GM12873 (cell line): ENCODE measurements at regions not wholly inside any gene's neighbourhood (a gene's known extent, or its start where the extent isn't known, plus 50 kb on each side); places are given as distances from the start of the nearest gene placed in this dataset.

Experiments used
- CTCF ChIP-seq: IDR thresholded peaks from 2 replicates; pipeline ENCODE4 v1.5.1; 2012; ENCODE audit warnings: low read depth, mild to moderate bottlenecking, moderate library complexity, low read length, control low read depth; ENCODE audit not compliant: insufficient read depth; ENCODE audit errors: missing control alignments

- no peak for TF ChIP-seq CTCF
Observed at GRCh38 chr1:39085174-39085573, 59.0 kb downstream of the NDUFS5 start.

- no peak for TF ChIP-seq CTCF
Observed at GRCh38 chr1:39086386-39086785, 60.2 kb downstream of the NDUFS5 start.

GRCh38 chr1:39086865-39087409, 60.8 kb downstream of the NDUFS5 start:
- no peak for TF ChIP-seq CTCF

GRCh38 chr1:39087435-39087834, 61.3 kb downstream of the NDUFS5 start:
- no peak for TF ChIP-seq CTCF

GRCh38 chr1:39088658-39089057, 62.5 kb downstream of the NDUFS5 start:
- no peak for TF ChIP-seq CTCF

GRCh38 chr1:39089931-39090521, 63.9 kb downstream of the NDUFS5 start:
- no peak for TF ChIP-seq CTCF

- no peak for TF ChIP-seq CTCF
Observed at GRCh38 chr1:39090757-39091380, 64.7 kb downstream of the NDUFS5 start.
